Stimulated activated CD8-positive, alpha-beta memory T cell treated with anti-CD3 and anti-CD28 coated beads, Interleukin-4, amount 100 ng/mL, for 24 hours (primary cell): ENCODE measurements at regions not wholly inside any gene's neighbourhood (a gene's known extent, or its start where the extent isn't known, plus 50 kb on each side); places are given as distances from the start of the nearest gene placed in this dataset.
"Not testable (repeated sequence)": the region's sequence is repeated elsewhere in the genome, so short reads cannot be mapped to it uniquely, and the experiment has no call there.

Experiments used
- DNase-seq: peaks from one replicate; pipeline ENCODE4 v3.0.0-alpha.2; 2020; ENCODE audit warnings: low read depth

- DNase-seq = no peak
Observed at GRCh38 chr2:84214455-84214854, 244.6 kb downstream of the SUCLG1 start.

GRCh38 chr2:84212611-84213314 lies 246.3 kb downstream of the SUCLG1 start:
- no peak for DNase-seq

GRCh38 chr2:84209941-84210340 lies 249.1 kb downstream of the SUCLG1 start:
- DNase-seq = no peak

GRCh38 chr2:84204995-84205394 lies 254.1 kb downstream of the SUCLG1 start:
- DNase-seq = no peak

- DNase-seq = no peak
Observed at GRCh38 chr2:84202166-84202565, 256.9 kb downstream of the SUCLG1 start.

- no peak for DNase-seq
Observed at GRCh38 chr2:84201158-84201557, 257.9 kb downstream of the SUCLG1 start.

GRCh38 chr2:84197901-84198300 lies 261.2 kb downstream of the SUCLG1 start:
- no peak for DNase-seq

GRCh38 chr2:84194949-84195644 lies 264.0 kb downstream of the SUCLG1 start:
- no peak for DNase-seq

- no peak for DNase-seq
Observed at GRCh38 chr2:84194181-84194580, 264.9 kb downstream of the SUCLG1 start.

- DNase-seq = no peak
Observed at GRCh38 chr2:84187258-84187657, 271.8 kb downstream of the SUCLG1 start.

- no peak for DNase-seq
Observed at GRCh38 chr2:84181927-84182326, 277.2 kb downstream of the SUCLG1 start.

- DNase-seq = no peak
Observed at GRCh38 chr2:84177733-84178132, 281.3 kb downstream of the SUCLG1 start.

- no peak for DNase-seq
Observed at GRCh38 chr2:84175970-84176369, 283.1 kb downstream of the SUCLG1 start.

- DNase-seq = no peak
Observed at GRCh38 chr2:84175340-84175739, 283.7 kb downstream of the SUCLG1 start.

- no peak for DNase-seq
Observed at GRCh38 chr2:84173041-84173440, 286.0 kb downstream of the SUCLG1 start.

- no peak for DNase-seq
Observed at GRCh38 chr2:84170979-84171378, 288.1 kb downstream of the SUCLG1 start.

- no peak for DNase-seq
Observed at GRCh38 chr2:84169871-84170270, 289.2 kb downstream of the SUCLG1 start.

- not testable (repeated sequence) for DNase-seq
Observed at GRCh38 chr2:84168552-84168951, 290.5 kb downstream of the SUCLG1 start.

GRCh38 chr2:84165256-84165655 lies 293.8 kb downstream of the SUCLG1 start:
- no peak for DNase-seq

GRCh38 chr2:84160453-84160852 lies 298.6 kb downstream of the SUCLG1 start:
- no peak for DNase-seq

GRCh38 chr2:84158605-84159004 lies 300.5 kb downstream of the SUCLG1 start:
- no peak for DNase-seq

- no peak for DNase-seq
Observed at GRCh38 chr2:84152462-84152861, 306.6 kb downstream of the SUCLG1 start.

GRCh38 chr2:84144345-84144744 lies 314.7 kb downstream of the SUCLG1 start:
- no peak for DNase-seq

- no peak for DNase-seq
Observed at GRCh38 chr2:84137034-84137433, 322.0 kb downstream of the SUCLG1 start.
